Sigmoid colon (tissue), 4 donors: ENCODE measurements at regions not wholly inside any gene's neighbourhood (a gene's known extent, or its start where the extent isn't known, plus 50 kb on each side); places are given as distances from the start of the nearest gene placed in this dataset.

Experiments
- CTCF ChIP-seq, 4 experiments: fragments of 450-650 bp in 3 of 4; fragments of 200-600 bp in 1 of 4; IDR thresholded peaks; one replicate each; pipeline ENCODE4 v1.5.1; 2016 to 2019; ENCODE audit warnings: antibody characterized with exemption in 4 of 4, mild to moderate bottlenecking in 3 of 4, moderate library complexity in 2 of 4
- POLR2A ChIP-seq, 2 donors: fragments of 450-650 bp; IDR thresholded peaks; one replicate each; pipeline ENCODE4 v1.6.1; 2016; ENCODE audit warnings: antibody characterized with exemption in 2 of 2, mild to moderate bottlenecking in 2 of 2, moderate library complexity in 2 of 2
- POLR2AphosphoS5 ChIP-seq, 4 donors: sonication (generic); formaldehyde crosslinking; IDR thresholded peaks; one replicate each; pipeline ENCODE4 v1.6.1; 2017; ENCODE audit warnings: antibody characterized with exemption in 4 of 4

- peak in 1 of 4 experiments; percentile 2 for TF ChIP-seq CTCF (IDR thresholded peaks at IDR 0.05)
- TF ChIP-seq POLR2AphosphoS5 (IDR thresholded peaks at IDR 0.05): no peak
- TF ChIP-seq POLR2A (IDR thresholded peaks at IDR 0.05): no peak
Measured at GRCh38 chr1:224851848-224852261, 77.6 kb upstream of the DNAH14 start.
